HG02981 (cell line): ENCODE measurements at regions not wholly inside any gene's neighbourhood (a gene's known extent, or its start where the extent isn't known, plus 50 kb on each side); places are given as distances from the start of the nearest gene placed in this dataset.

Experiments
- ATAC-seq: cut with Tn5 transposase; IDR thresholded peaks from one replicate; pipeline ENCODE4 v1.9.1; 2021; ENCODE audit warnings: mild to moderate bottlenecking, moderate library complexity; ENCODE audit not compliant: unreplicated experiment

- ATAC-seq = no peak
Observed at GRCh38 chr2:19725392-19725791, 176.4 kb downstream of the TTC32 start.

GRCh38 chr2:19723021-19723420, 178.8 kb downstream of the TTC32 start:
- no peak for ATAC-seq

GRCh38 chr2:19722531-19722971, 179.2 kb downstream of the TTC32 start:
- ATAC-seq = no peak

GRCh38 chr2:19720306-19720705, 181.5 kb downstream of the TTC32 start:
- ATAC-seq = no peak

- no peak for ATAC-seq
Observed at GRCh38 chr2:19719540-19719939, 182.2 kb downstream of the TTC32 start.

GRCh38 chr2:19717446-19717845, 184.3 kb downstream of the TTC32 start:
- ATAC-seq = no peak

GRCh38 chr2:19714926-19715325, 186.9 kb downstream of the TTC32 start:
- no peak for ATAC-seq

- no peak for ATAC-seq
Observed at GRCh38 chr2:19712850-19713249, 188.9 kb downstream of the TTC32 start.

GRCh38 chr2:19711470-19712372, 190.1 kb downstream of the TTC32 start:
- ATAC-seq = no peak

- ATAC-seq = no peak
Observed at GRCh38 chr2:19710230-19710629, 191.6 kb downstream of the TTC32 start.

- no peak for ATAC-seq
Observed at GRCh38 chr2:19709553-19709952, 192.2 kb downstream of the TTC32 start.

- ATAC-seq = no peak
Observed at GRCh38 chr2:19708776-19709175, 193.0 kb downstream of the TTC32 start.

- no peak for ATAC-seq
Observed at GRCh38 chr2:19706332-19706731, 195.5 kb downstream of the TTC32 start.

- no peak for ATAC-seq
Observed at GRCh38 chr2:19702267-19702666, 199.5 kb downstream of the TTC32 start.

GRCh38 chr2:19700861-19701585, 200.8 kb downstream of the TTC32 start:
- ATAC-seq = no peak

- no peak for ATAC-seq
Observed at GRCh38 chr2:19697131-19697530, 204.7 kb downstream of the TTC32 start.

- ATAC-seq = no peak
Observed at GRCh38 chr2:19695706-19696105, 206.1 kb downstream of the TTC32 start.

GRCh38 chr2:19691892-19692291, 209.9 kb downstream of the TTC32 start:
- ATAC-seq = no peak

- no peak for ATAC-seq
Observed at GRCh38 chr2:19690429-19690828, 211.4 kb downstream of the TTC32 start.

- no peak for ATAC-seq
Observed at GRCh38 chr2:19689646-19690168, 212.1 kb downstream of the TTC32 start.

GRCh38 chr2:19688059-19688458, 213.7 kb downstream of the TTC32 start:
- no peak for ATAC-seq
